HL-60/S4 treated with phorbol 12-myristate 13-acetate at 8.2 ng/mL for 4 days and 3 days (cell line): ENCODE measurements at regions not wholly inside any gene's neighbourhood (a gene's known extent, or its start where the extent isn't known, plus 50 kb on each side); places are given as distances from the start of the nearest gene placed in this dataset.

ENCODE experiments used
- in situ Hi-C: fragments of 300-500 bp; cut with MboI; formaldehyde crosslinking; loops from 2 replicates; pipeline ENCODE4 v1.15.0; 2022; ENCODE audit warnings: low sequenced_read_pairs

DNA sequence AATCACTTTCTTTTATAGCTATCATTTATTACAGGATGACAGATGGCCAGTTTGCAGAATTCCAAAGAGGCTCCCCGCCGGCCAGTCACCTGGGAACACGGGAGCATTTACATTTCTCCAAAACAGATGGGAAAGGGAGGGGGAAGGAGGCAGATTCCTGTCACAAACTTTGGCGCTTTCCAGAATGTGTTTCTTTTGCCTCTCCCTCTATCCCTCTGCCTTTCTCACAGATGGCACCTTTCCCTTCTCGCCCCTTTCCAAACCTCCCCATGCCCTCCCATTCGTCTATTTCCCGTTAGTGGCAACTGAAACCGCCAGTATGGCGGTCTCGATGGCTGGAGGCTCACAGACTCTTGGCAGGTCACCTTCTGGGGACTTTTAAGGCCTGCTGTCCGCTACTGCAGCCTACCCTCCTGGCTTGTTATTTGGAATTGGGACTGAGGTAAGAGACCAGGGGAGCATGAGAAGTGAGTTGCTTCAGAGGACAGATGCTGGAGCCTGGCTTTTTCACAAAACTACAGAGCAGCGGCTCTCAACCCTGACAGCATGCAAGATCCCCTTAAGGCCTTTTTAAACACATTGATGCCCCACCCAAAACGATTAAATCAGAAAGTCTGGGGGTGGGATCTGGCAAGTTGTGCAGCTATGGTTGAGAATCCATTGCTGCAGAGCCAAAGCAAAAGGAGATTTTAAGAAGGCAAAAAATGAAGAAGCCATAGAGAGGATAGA is 161.5 kb upstream of the VASH1 start:
- in situ Hi-C loops: no loop called here

DNA sequence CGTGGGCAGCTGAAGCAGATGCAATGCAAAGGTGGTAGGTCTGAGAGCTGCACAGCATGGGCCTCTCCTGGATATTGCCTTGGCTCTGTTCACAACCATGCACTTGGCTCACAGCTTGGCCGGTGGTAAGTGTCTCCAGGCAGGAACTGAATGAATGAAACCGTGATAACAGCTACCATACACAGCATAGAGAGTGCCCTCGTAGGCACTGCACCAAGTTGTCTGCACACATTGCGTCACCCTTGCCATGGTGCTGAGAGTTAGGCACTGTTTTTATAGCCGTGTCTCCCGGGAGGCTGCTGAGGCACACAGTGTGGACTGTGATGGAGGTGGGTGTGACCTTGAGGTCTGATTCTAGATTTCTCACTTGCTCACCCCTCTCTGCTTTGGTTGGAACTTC is 157.6 kb upstream of the VASH1 start:
- in situ Hi-C loops: no loop called here

DNA sequence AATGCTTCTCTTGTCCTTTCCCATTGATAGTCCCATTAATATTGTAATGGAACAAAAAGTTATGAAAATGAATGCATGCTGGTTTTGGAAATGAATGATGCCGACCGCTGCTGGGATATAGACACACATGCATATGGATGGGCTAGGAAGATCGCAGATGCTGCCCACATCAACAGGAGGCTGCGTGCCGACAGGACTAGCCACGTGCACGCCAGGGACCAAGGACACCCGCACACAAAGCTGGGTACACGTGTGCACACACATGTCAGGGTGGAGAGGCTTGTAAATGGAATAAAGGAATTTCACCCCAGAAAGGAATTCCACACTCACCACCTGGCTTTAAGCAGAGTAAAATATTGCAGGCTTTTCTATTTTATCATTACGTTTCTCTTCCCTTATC is 153.8 kb upstream of the VASH1 start:
- in situ Hi-C loops: no loop called here

DNA sequence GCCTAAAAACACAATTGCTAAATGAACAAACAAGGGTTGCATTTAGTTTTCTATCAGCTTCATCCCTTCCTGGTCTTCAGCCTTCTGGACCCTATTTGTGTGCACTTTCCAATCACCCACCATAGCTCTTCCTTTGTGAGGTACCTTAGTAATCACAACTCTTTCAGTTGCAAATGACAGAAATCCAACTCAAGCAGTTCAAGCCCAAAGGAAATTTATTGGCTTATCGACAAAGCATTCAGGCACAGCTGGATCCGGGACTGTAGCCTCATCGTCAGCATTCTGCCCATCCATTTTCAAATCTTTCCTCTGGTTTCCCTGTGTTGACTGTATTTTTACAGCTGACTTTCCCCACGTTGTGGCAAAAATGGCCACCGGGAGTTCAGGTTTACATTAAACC is 148.6 kb upstream of the VASH1 start:
- in situ Hi-C loops: no loop called here

DNA sequence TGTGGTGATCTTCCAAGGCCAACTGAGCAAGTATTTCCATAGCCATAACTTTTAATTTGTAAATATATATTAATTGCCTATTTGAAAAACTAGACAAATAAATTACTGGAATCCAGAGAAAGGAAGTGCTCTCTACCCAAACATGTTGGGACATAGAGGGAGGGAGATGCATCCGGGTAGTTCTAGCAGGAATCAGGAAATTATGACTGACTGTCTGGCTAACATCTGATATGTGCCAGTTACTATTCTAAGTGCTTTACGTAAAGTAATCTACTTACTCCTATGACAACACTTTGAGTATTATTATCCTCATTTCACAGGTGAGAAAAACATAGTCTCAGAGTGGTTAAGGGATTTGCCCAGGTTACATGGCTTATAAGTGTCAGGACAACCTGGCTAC is 147.7 kb upstream of the VASH1 start:
- in situ Hi-C loops: no loop called here

DNA sequence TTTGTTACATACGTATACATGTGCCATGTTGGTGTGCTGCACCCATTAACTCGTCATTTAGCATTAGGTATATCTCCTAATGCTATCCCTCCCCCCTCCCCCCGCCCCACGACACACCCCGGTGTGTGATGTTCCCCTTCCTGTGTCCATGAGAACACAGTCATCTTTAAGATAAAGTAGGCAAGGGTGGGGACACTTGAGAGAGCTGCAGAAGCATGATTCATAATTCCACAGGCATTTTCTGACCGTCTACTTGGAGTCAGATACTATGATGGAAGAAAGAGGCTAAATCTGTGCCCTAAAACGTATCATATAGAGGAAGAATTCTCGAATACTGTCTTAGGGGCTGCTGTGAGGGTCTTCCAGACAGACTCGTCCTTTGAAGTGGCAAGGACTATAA is 145.9 kb upstream of the VASH1 start:
- in situ Hi-C loops: no loop called here

DNA sequence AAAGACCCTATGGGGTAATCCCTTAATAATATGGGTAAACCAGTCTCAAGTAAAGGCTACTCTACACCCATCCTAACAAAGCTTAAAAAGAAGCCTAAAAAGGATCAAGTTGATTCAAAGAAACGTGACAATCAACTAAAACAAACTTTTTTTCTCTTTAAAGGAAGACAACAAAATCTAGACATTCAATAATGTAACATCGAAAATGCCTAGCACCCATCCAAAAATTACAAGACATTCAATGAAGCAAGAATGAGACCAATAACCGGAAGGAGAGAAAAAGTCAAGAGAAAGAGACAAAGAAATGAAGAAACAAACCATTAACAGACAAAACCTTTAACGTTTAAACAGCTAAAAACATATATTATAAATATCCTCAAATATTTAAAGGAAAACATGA is 143.8 kb upstream of the VASH1 start:
- in situ Hi-C loops: no loop called here

DNA sequence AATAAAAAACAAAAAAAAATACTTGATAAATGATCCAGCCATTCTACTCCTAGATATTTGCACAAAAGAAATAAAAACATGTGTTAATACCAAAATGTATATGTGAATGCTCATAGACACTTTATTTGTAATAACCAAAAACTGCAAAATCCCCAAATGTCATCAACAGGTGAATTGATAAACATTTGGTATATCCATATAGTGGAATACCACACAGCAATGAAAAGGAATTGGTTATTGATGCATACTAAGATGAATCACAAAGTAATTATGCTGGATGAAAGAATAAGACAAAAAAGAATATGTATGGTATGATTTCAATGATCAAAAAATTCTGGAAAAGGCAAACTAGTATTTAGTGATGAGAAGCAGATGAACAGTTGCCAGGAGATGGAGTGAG is 124.7 kb upstream of the VASH1 start:
- in situ Hi-C loops: no loop called here

DNA sequence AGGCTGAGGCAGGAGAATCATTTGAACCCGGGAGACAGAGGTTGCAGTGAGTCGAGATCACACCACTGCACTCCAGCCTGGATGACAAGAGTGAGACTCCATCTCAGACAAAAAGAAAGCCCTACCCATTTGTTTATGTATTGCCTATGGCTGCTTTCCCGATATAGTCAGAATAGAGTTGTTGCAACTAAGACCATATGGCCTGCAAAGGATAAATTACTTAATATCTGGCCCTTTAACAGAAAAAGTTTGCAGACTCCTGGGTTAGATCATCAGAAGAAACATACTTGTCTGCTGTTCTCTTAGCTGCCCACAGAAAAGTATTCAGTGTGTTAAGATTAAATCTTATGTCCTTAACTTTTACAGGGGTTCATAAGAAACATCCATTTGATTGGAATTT is 122.4 kb upstream of the VASH1 start:
- in situ Hi-C loops: no loop called here

DNA sequence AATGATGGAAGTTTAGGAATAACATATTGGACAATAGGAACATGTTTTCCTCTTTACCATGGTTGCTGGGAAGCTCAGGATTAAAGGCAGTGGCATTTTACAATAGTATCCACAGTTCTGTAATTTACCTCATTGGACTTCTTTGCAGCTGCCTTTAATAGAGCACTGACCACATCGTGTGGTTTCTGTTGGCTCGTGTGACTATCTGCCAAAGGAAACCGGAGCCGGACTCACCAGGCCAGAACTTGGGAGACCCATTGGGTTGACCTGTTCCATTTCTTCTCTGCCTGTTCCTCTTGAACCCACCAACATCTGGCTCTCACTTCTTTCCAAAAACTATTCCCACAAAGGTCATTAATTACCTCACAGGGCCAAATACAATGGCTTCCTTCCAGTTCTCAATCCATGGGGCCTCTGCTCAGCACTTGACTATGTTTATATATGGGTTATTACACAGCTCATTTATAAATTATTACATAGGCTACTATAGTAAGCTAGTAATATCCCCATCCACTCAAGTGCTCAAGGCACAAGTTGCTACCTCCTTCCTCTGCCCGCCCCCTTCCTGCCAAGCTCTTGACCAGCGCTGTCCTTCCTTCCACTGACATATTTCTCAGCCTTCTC is 121.5 kb upstream of the VASH1 start:
- in situ Hi-C loops: no loop called here

DNA sequence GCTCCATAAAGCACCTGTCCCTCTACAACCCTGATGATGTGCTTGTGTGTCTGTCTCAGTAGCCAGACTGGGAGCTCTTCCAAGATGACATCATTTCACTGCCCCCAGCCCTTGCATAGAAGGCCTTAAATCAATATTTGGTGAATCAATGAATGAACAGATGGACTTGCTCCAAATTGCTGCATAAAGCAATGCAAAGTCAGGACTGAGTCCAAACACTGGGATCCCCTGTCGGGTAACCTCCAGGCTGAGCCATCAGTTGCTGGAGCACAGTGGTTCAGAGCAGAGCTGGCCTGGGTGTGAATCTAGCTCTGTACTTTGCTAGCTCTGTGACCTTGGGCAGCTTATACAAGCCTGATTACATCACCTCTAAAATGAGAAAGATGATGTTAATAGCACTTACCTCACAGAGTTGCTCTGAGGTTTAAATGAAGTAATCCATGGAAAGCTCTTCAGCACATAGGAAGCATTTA is 120.3 kb upstream of the VASH1 start:
- in situ Hi-C loops: no loop called here

DNA sequence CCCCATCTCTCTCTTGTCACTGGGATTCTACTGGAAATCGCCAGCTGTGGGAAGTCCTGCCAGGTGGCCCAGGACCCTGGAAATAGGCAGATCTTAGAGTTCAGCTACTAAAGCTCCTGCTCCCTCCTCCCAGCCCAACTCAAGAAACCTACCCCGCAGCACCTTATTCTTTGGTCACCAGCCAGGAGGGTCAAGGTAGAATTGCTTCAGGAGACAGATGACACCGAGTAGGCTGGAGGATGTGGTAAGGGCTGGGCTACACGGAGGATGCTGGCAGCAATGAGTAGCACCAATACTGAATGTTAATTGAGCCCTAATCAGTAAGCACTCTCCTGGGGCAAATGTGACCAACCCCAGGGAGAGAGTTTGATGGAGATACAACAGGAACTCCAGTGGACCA is 119.7 kb upstream of the VASH1 start:
- in situ Hi-C loops: no loop called here

DNA sequence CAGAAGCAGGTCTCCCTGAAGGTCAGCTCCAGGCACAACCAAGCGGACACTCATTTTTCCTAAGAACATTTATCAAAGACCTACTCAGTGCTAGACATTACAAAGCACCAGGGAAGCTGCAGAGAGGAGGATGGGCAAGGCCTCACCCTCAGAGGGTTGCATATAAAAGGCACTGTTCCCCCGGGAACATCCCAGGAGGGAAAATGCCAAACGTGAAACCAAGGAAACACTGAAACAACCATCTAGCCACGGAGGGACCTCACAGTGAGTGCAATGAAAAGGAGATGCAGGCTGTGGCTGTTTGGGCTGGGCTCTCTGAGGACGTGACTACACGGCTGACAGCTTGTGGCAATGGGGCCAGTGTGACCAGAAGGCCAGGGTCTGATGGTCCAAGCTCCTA is 117.4 kb upstream of the VASH1 start:
- in situ Hi-C loops: no loop called here

DNA sequence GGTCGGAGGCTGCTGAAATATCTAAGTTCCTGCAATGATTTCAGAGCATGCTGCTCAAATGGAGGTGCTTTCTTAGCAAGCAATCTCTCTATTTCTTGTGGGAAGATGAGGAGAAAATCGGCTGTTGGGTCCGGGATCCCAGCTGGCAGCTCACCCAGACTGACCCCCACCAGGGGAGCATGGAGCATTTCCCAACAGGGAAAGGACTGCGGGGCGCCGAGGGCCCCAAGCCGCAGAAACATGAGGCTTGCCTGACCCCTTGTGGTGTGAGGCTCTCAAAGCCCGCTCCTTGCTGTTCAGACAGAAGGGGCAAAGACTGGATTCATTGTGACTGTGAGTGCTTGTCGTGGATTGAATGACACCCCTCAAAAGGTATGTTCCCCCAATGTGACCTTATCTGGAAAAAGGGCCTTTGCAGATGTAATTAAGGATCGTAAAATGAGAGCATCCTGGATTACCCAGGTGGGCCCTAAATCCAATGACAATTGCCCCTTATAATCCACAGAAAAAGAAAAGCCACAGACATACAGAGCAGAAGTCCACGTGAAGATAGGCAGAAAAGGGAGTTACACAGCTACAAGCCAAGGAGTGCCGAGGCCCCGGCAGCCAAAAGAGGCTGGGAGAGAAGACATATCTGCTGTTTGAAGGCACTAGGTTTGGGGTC is 116.3 kb upstream of the VASH1 start:
- in situ Hi-C loops: no loop called here

DNA sequence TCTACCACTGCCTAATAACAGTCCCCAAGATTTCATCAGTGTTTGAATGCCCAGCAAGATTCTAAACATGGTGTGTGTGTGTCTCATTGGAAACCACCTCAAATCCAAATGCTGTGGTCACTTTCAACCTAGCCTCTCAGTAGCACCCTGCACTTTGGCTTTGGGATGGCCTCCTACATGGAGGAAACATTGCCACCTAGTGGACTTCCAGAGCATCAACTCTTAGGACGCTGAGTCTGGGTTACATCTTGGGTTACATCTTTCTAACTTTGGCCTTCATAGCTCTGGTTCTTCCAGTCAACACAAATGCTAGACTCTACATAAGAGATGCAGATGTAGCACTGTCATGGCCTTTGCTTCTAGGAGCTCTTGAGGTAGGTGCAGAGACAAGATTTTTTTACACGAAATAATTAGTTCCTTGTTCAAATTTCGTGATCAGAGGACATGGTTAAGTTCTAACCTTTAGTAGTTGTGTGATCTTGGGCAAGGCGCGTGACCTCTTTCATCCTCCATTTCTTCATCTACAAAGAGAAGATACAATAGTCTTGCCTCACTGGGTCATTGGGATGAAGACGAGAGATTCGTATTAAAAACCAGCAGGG is 113.5 kb upstream of the VASH1 start:
- in situ Hi-C loops: no loop called here

DNA sequence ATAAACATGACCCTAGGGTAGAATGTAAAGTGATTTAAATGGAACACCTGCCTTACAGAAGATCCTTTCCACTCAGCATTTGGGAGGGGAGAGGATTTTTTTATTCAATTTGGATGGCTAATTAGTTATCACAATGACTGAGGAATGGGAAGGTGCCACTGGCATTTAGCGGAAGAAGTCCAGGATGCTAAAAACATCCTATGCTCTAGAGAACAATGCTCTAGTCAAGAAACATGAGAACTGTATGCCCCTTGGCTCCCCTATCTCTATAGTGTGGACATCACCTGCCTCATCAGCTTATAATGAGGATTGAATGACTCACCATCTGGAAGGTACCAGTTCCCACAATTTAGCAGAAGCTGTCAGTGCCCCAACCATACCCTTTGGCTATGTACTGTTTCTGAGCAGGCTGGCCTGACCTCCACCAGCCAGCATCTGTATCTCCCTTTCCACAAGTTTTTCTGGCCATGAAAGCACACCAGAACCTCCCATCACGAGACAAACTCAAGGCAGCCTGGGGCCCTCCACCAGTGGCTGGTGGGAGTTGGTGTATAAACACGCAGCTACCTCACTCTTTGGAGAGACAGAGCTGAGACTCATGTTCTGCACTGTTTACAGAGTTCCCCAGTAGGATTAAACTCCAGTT is 109.7 kb upstream of the VASH1 start:
- in situ Hi-C loops: no loop called here

DNA sequence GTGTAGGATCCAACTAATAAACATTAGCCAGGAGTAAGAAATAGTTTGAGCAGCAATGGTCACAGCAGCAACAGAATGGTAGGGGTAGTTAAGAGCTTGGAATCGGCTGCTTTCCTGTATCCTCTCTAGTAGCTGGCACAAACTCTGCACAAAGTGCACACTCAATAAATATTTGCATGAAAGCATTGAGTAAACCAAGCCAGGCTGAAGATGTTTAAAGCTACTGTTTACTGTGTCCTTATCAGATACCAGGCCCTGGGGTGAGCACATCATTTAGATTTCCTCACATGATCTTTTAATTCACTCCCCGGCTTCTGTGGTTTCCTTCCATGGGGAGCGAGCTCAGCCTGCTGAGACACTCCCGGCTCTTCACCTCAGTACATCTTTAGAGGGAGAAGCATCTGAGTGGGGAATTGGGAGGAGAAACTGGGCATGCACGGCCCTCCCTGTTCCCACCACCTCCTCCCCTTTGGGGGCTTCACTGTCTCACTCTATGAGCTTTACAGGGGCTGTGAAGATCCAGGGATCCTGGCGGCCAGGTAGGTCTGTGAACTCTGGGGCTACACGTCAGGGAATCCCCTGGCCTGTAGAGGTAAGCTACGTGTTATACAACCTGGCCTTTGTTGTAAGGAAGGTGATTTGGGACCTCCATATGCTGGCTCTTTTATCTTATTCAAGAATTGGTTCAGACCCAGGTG is 107.2 kb upstream of the VASH1 start:
- in situ Hi-C loops: no loop called here

DNA sequence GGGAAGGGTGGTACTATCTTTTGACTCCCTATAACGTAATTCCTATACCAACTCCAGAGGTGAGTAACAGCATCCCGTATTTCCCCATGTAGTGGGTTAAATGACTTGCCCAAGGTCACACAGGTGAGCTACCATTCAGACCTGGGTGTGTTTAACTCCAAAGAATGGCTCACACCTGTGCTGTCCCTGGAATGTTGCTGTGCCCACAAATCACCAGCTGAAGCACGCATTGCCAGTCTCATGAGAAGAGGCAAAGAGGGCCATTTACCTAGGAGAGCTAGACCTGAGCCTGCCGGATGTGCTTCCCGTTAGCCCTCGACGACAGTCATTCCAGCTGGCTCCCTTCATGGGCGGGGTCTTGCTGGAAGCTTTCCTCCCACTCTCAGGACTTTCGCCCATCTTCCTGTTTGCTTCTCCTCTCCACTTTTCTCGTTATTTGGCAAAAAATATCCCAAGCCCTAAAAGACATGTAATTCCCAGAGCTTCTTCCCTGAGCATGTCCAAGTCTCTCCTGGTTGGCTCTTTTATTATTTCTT is 106.6 kb upstream of the VASH1 start:
- in situ Hi-C loops: no loop called here

DNA sequence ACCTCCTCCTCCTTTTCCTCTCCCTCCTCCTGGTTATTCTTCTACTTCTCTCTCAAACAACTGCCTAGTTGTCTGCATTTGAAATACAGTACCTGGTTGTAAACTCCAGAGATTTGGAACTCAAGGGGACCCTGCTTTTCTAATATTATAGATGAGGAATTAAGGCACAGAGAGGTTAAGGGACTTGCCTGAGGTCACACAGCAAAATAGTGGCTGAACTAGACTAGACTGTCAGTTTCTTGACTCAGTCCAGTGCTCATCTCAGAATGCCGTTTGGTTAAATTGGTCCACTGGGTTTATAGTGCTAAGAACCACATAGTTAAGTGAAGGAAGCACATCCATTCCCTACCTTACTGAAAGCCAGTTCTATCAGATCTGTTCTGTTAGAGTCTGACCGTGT is 105.9 kb upstream of the VASH1 start:
- in situ Hi-C loops: no loop called here

DNA sequence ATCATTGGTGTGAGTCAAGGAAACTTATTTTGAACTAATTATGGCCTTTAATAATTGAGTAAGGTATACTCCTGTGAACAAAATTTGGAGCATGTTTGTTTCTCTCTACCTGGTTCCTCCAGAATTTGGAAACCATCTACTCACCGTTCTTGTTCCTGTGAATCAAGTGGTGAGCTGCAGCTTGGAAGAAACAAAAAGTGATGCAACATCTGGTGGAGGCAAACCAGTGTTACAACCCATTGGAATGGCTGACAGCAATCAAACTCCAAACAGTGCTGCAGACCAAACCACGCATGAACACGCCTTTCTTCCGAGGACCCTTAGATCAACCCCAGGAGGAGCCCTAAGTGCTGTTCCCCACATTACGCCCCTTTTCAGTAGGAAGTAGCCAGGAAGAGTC is 104.7 kb upstream of the VASH1 start:
- in situ Hi-C loops: no loop called here

DNA sequence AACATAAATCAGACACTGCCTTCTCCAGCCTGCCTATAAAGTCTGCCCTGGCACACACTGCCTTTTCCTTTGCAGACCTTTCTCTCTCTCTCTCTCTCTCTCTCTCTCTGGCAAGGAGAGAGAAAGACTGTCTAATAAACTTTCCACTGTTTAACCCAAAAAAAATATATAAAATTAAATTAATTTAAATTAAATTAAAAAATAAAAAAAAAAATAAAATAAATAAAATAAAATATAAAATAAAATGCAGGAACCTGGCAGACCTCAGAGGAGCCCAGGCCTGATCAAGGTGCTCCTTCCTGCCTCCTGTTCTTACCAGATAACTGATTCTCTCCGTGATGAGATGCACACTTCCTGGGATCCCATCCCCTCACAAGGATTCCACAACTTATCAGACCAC is 103.9 kb upstream of the VASH1 start:
- in situ Hi-C loops: no loop called here
